Body of pancreas (tissue), 4 donors: ENCODE measurements at regions not wholly inside any gene's neighbourhood (a gene's known extent, or its start where the extent isn't known, plus 50 kb on each side); places are given as distances from the start of the nearest gene placed in this dataset.
"Not testable (repeated sequence)": the region's sequence is repeated elsewhere in the genome, so short reads cannot be mapped to it uniquely, and the experiment has no call there.

Experiments used
- ATAC-seq: fragments of 150-250 bp; one replicate; pipeline ENCODE4 v1.9.1; 2016
- DNase-seq, 4 donors: peaks; one replicate each; pipeline ENCODE4 v3.0.0-alpha.2; 2019
- H3K27ac ChIP-seq, 4 donors: fragments of 200-600 bp; sonication (generic); 1 replicate in 3 of 4; 2 replicates in 1 of 4; pipeline versions ENCODE4 v1.5.1 to v1.6.1; 2016 to 2019; ENCODE audit warnings: mild to moderate bottlenecking in 1 of 4, mixed read lengths in 1 of 4, moderate library complexity in 1 of 4
- H3K27me3 ChIP-seq, 2 donors: fragments of 200-600 bp; sonication (generic); one replicate each; pipeline ENCODE4 v1.6.0; 2016; ENCODE audit warnings: mild to moderate bottlenecking in 1 of 2
- H3K36me3 ChIP-seq, 2 donors: fragments of 200-600 bp; sonication (generic); replicated peaks in 1 of 2; 2 replicates each; pipeline ENCODE4 v1.5.1; 2016; ENCODE audit warnings: low read depth in 2 of 2; ENCODE audit not compliant: insufficient read depth in 1 of 2
- H3K4me1 ChIP-seq: fragments of 200-600 bp; sonication (generic); one replicate; pipeline ENCODE4 v1.6.0; 2016
- H3K4me3 ChIP-seq, 2 donors: fragments of 200-600 bp; sonication (generic); 1 replicate in 1 of 2; 2 replicates in 1 of 2; pipeline ENCODE4 v1.5.1; 2016 to 2019
- H3K9me3 ChIP-seq, 3 donors: fragments of 200-600 bp; sonication (generic); 1 replicate in 2 of 3; 2 replicates in 1 of 3; pipeline ENCODE4 v1.5.1; 2016
- CTCF ChIP-seq, 7 experiments: fragments of 450-650 bp in 4 of 7; fragments of 200-600 bp in 3 of 7; sonication (generic) in 3 of 7; IDR thresholded peaks; one replicate each; pipeline ENCODE4 v1.5.1; 2016 to 2019; ENCODE audit warnings: antibody characterized with exemption in 7 of 7
- POLR2A ChIP-seq, 3 donors: fragments of 450-650 bp; IDR thresholded peaks; one replicate each; pipeline ENCODE4 v1.6.1; 2016; ENCODE audit warnings: antibody characterized with exemption in 3 of 3, mild to moderate bottlenecking in 2 of 3
- whole genome bisulfite sequencing, 2 donors: methylation state at CpG; one replicate each; pipeline ENCODE4 v1.1.5; 2017; 5-methylcytosine and 5-hydroxymethylcytosine counted together
- intact Hi-C: fragments of 100-400 bp; cut with DNase I; formaldehyde crosslinking; loops from one replicate; pipeline ENCODE4 v1.15.1; 2023

DNA sequence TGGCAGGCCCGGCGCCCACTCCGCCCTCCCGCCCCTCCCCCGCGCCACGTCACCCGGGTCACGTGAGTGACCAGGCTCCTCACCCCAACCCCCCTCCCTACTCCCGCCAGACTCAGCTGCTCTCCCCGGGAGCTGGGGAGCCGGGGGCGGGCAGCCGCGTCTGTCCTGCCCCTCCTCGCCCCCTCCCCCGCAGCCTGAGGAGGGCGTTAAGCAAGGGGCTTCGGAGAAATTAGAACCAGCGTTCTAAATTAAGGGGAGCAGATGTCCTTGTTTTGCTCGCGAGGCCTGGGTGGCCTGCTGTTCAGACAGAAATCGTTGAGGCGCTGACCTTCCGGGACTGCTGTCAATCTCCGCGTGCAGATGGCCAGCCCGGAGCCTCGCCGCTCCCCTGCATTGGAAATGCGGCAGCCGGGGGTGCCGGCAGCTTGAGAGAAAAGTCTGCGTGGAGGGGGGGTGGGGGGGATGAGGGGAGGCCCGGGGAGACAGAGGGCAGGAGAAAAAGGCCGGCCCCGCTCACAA, 102.2 kb upstream of the ZNF438 start:
- DNase-seq (peak; percentile 82 to 85 (median 84)), ATAC-seq (peak; percentile 90)
- peaks cover 15% of the 10 kb centered on the region for H3K4me1 ChIP-seq
- H3K36me3 ChIP-seq = no peaks in the 10 kb centered on the region
- no peaks in the 10 kb centered on the region for H3K27me3 ChIP-seq
- H3K9me3 ChIP-seq = no peaks in the 10 kb centered on the region
- peak overlapping the region; percentile 74 to 82 (median 78) for H3K27ac ChIP-seq
- 0 to 2% methylated on average over 9 to 37 of the region's 37 CpGs for WGBS, 2 donors
- intact Hi-C loops = no loop called here
- TF ChIP-seq POLR2A (IDR thresholded peaks at IDR 0.05) (peak; percentile 46 to 74 (median 72)), CTCF (IDR thresholded peaks at IDR 0.05) (no peak)
- peak overlapping the region in 1 of 2 donors; percentile 45 for H3K4me3 ChIP-seq

DNA sequence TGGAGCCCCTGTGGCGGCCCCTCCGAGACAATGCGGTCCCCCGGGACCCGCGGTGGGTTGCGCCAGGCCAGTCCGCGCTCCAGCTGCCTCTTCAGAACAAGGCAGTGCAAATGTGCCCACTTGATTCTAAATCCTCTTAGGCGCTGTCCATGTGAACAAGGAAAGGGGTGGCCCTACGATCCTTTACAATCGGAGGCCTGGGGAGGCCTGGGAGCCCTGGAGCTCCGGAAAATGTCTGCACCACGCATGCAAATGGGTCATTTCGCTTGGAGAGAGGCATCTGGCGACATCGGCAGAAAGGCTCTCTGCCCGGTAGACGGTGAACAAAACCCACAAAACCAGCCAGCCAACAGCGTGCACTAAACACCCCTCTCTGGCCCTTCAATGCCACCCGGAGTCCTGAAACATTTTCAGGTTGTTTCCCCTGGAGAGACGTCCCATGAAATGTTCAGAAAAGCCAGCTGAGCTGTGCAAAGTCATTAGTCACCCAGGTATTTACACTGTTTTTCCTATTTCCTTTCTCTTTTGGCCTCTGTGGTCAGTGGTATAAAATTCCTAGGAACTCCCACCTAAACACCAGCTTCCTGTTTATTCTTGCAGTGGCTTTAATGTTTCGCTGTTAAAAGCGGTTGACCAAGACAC, 102.8 kb upstream of the ZNF438 start:
- Histone ChIP-seq H3K9me3 (no peaks in the 10 kb centered on the region), H3K27ac (peak overlapping the region; percentile 74 to 82 (median 78)), H3K27me3 (no peaks in the 10 kb centered on the region), H3K36me3 (no peaks in the 10 kb centered on the region), H3K4me1 (peaks cover 15% of the 10 kb centered on the region), H3K4me3 (peak overlapping the region in 1 of 2 donors; percentile 45)
- TF ChIP-seq POLR2A (IDR thresholded peaks at IDR 0.05) (no peak), CTCF (IDR thresholded peaks at IDR 0.05) (no peak)
- 19 to 26% methylated on average over 13 to 24 of the region's 24 CpGs for WGBS, 2 donors
- intact Hi-C loops = no loop called here
- DNase-seq (peak in 3 of 4 donors; percentile 22 to 31 (median 27)), ATAC-seq (peak; percentile 41)

- no peak overlapping the region for H3K27ac ChIP-seq
- intact Hi-C loops = no loop called here
- ATAC-seq (no peak), DNase-seq (no peak)
- peaks cover 15% of the 10 kb centered on the region for H3K4me1 ChIP-seq
- no peaks in the 10 kb centered on the region for H3K9me3 ChIP-seq
- no peaks in the 10 kb centered on the region for H3K36me3 ChIP-seq
- no peak for TF ChIP-seq CTCF (IDR thresholded peaks at IDR 0.05)
- TF ChIP-seq POLR2A (IDR thresholded peaks at IDR 0.05) = no peak
- H3K27me3 ChIP-seq = no peaks in the 10 kb centered on the region
- no peak overlapping the region for H3K4me3 ChIP-seq
- 81 to 86% methylated on average over 6 of the region's 6 CpGs for WGBS, 2 donors
Observed at GRCh38 chr10:31135171-31135570, 103.5 kb upstream of the ZNF438 start.

GRCh38 chr10:31135791-31136190, 104.1 kb upstream of the ZNF438 start:
- H3K36me3 ChIP-seq, ATAC-seq, DNase-seq, H3K4me3 ChIP-seq, H3K27me3 ChIP-seq, intact Hi-C loops, H3K27ac ChIP-seq, H3K9me3 ChIP-seq: not testable (repeated sequence)
- H3K4me1 ChIP-seq = peaks cover 15% of the 10 kb centered on the region
- 98 to 99% methylated on average over 8 of the region's 8 CpGs for WGBS, 2 donors

DNA sequence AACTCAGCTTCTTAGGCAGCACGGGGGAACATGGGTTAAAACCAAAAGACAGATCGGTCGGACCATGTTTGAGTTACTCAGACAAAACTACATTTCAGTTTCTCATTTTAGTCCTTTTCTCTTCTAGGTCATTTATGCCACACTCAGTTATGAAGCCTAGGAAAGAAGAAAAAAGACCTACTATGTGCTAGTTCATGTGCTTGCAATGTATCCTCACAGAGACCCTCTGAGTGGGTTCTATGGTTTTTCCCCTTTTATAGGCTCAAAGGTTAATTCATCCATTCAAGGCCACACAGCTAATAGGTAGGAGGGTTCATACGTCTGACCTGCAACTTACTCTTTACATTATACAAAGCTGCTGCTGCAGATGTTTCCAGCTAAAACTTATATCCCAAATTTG, 104.7 kb upstream of the ZNF438 start:
- Histone ChIP-seq H3K27me3 (no peaks in the 10 kb centered on the region), H3K9me3 (no peaks in the 10 kb centered on the region), H3K4me3 (no peak overlapping the region), H3K4me1 (peaks cover 15% of the 10 kb centered on the region), H3K36me3 (no peaks in the 10 kb centered on the region), H3K27ac (no peak overlapping the region)
- intact Hi-C loops = no loop called here
- no peak for DNase-seq
- WGBS, 2 donors = 71 to 73% methylated on average over 4 of the region's 4 CpGs
- TF ChIP-seq POLR2A (IDR thresholded peaks at IDR 0.05) (no peak), CTCF (IDR thresholded peaks at IDR 0.05) (no peak)
- ATAC-seq = no peak
